ENCODE measurements at regions not wholly inside any gene's neighbourhood (a gene's known extent, or its start where the extent isn't known, plus 50 kb on each side); places are given as distances from the start of the nearest gene placed in this dataset.
A peak's percentile ranks its signal among the peaks of the same experiment; 100 is the strongest.

GRCh38 chr10:78800535-78801320 is 268.0 kb upstream of the ZMIZ1 start:
- peaks cover 11% of the 10 kb centered on the region for H3K27me3 Mint-ChIP-seq (ENCODE audit: low read depth)
- DNase-seq (ENCODE audit: low spot score): no peak
- no peaks in the 10 kb centered on the region for H3K9me3 Mint-ChIP-seq (ENCODE audit: low read depth)
- no peak overlapping the region for H3K4me3 Mint-ChIP-seq (ENCODE audit: unreplicated experiment)
- peaks cover 28% of the 10 kb centered on the region for H3K4me1 Mint-ChIP-seq (ENCODE audit: low read depth)
- no peaks in the 10 kb centered on the region for H3K36me3 Mint-ChIP-seq (ENCODE audit: low read depth)
- no peak for TF ChIP-seq CTCF (IDR thresholded peaks at IDR 0.05)
- no peak overlapping the region for H3K27ac Mint-ChIP-seq (ENCODE audit: unreplicated experiment)

GRCh38 chr10:78802431-78802830 is 266.3 kb upstream of the ZMIZ1 start:
- TF ChIP-seq CTCF (IDR thresholded peaks at IDR 0.05): no peak
- no peak for DNase-seq (ENCODE audit: low spot score)
- Mint-ChIP-seq H3K9me3 (ENCODE audit: low read depth) (no peaks in the 10 kb centered on the region), H3K27me3 (ENCODE audit: low read depth) (peaks cover 9% of the 10 kb centered on the region), H3K36me3 (ENCODE audit: low read depth) (no peaks in the 10 kb centered on the region), H3K27ac (ENCODE audit: unreplicated experiment) (no peak overlapping the region), H3K4me3 (ENCODE audit: unreplicated experiment) (no peak overlapping the region), H3K4me1 (ENCODE audit: low read depth) (peaks cover 37% of the 10 kb centered on the region)

GRCh38 chr10:78802866-78803265 is 265.9 kb upstream of the ZMIZ1 start:
- Mint-ChIP-seq H3K36me3 (ENCODE audit: low read depth) (no peaks in the 10 kb centered on the region), H3K4me1 (ENCODE audit: low read depth) (peaks cover 37% of the 10 kb centered on the region), H3K27me3 (ENCODE audit: low read depth) (peaks cover 9% of the 10 kb centered on the region), H3K27ac (ENCODE audit: unreplicated experiment) (no peak overlapping the region), H3K4me3 (ENCODE audit: unreplicated experiment) (no peak overlapping the region), H3K9me3 (ENCODE audit: low read depth) (no peaks in the 10 kb centered on the region)
- TF ChIP-seq CTCF (IDR thresholded peaks at IDR 0.05): no peak
- no peak for DNase-seq (ENCODE audit: low spot score)

- peaks cover 7% of the 10 kb centered on the region for H3K27me3 Mint-ChIP-seq (ENCODE audit: low read depth)
- H3K4me3 Mint-ChIP-seq (ENCODE audit: unreplicated experiment): no peak overlapping the region
- no peaks in the 10 kb centered on the region for H3K36me3 Mint-ChIP-seq (ENCODE audit: low read depth)
- H3K27ac Mint-ChIP-seq (ENCODE audit: unreplicated experiment): no peak overlapping the region
- no peak for DNase-seq (ENCODE audit: low spot score)
- TF ChIP-seq CTCF (IDR thresholded peaks at IDR 0.05): no peak
- H3K9me3 Mint-ChIP-seq (ENCODE audit: low read depth): no peaks in the 10 kb centered on the region
- H3K4me1 Mint-ChIP-seq (ENCODE audit: low read depth): peaks cover 41% of the 10 kb centered on the region
These were observed 265.1 kb upstream of the ZMIZ1 start for GRCh38 chr10:78803710-78804109.

GRCh38 chr10:78804411-78805032 is 264.2 kb upstream of the ZMIZ1 start:
- Mint-ChIP-seq H3K27me3 (ENCODE audit: low read depth) (peaks cover 4% of the 10 kb centered on the region), H3K27ac (ENCODE audit: unreplicated experiment) (peak overlapping the region; percentile 85), H3K4me1 (ENCODE audit: low read depth) (peaks cover 46% of the 10 kb centered on the region)

More at GRCh38 chr10:78804411-78805032, 264.2 kb upstream of the ZMIZ1 start:
- no peak overlapping the region for H3K4me3 Mint-ChIP-seq (ENCODE audit: unreplicated experiment)
- no peak for TF ChIP-seq CTCF (IDR thresholded peaks at IDR 0.05)
- H3K9me3 Mint-ChIP-seq (ENCODE audit: low read depth): no peaks in the 10 kb centered on the region
- H3K36me3 Mint-ChIP-seq (ENCODE audit: low read depth): no peaks in the 10 kb centered on the region
- no peak for DNase-seq (ENCODE audit: low spot score)
